ENCODE measurements at regions not wholly inside any gene's neighbourhood (a gene's known extent, or its start where the extent isn't known, plus 50 kb on each side); places are given as distances from the start of the nearest gene placed in this dataset.

DNA sequence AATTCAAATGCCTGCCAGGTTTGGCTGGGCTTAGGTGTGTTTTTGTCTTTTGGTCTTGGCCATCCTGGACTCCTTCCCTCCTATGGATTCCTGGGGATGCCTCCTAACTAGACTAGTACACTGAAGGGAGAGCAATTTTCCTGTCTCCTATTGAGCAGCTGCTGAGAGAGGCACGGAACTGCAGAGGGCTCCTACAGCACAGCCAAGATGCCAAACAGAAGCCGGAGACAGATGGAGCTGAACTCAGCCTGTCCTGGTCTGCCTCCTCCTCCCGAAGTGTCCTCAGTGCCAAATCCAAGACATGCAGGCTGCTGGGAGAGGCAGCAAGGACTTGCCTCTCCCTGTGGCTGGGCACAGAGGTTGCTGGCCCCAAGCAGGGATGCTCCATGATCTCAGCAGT lies 256.6 kb upstream of the PROK2 start:
- DNase-seq (no peak), ATAC-seq (no peak)
- H3K9me3 ChIP-seq, result no peaks in the 10 kb centered on the region
- TF ChIP-seq, protein P1, sequence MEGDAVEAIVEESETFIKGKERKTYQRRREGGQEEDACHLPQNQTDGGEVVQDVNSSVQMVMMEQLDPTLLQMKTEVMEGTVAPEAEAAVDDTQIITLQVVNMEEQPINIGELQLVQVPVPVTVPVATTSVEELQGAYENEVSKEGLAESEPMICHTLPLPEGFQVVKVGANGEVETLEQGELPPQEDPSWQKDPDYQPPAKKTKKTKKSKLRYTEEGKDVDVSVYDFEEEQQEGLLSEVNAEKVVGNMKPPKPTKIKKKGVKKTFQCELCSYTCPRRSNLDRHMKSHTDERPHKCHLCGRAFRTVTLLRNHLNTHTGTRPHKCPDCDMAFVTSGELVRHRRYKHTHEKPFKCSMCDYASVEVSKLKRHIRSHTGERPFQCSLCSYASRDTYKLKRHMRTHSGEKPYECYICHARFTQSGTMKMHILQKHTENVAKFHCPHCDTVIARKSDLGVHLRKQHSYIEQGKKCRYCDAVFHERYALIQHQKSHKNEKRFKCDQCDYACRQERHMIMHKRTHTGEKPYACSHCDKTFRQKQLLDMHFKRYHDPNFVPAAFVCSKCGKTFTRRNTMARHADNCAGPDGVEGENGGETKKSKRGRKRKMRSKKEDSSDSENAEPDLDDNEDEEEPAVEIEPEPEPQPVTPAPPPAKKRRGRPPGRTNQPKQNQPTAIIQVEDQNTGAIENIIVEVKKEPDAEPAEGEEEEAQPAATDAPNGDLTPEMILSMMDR (IDR thresholded peaks at IDR 0.05 in 4 of 5, conservative IDR thresholded peaks at IDR 0.05 in 1 of 5), result no peak
- no peak for TF ChIP-seq POLR2A (IDR thresholded peaks at IDR 0.05)
- H3K4me1 ChIP-seq, result no peaks in the 10 kb centered on the region
- H3K4me3 ChIP-seq, result no peak overlapping the region
- intact Hi-C loops (cut with DNase I; ENCODE audit: low total_unique reads), result no loop called here
- H3K36me3 ChIP-seq, result no peaks in the 10 kb centered on the region
- H3K27ac ChIP-seq, result no peak overlapping the region
- in situ Hi-C loops (cut with MboI; ENCODE audit: low sequenced_read_pairs in 4 of 4), result no loop called here
- H3K27me3 ChIP-seq, result no peaks in the 10 kb centered on the region

DNA sequence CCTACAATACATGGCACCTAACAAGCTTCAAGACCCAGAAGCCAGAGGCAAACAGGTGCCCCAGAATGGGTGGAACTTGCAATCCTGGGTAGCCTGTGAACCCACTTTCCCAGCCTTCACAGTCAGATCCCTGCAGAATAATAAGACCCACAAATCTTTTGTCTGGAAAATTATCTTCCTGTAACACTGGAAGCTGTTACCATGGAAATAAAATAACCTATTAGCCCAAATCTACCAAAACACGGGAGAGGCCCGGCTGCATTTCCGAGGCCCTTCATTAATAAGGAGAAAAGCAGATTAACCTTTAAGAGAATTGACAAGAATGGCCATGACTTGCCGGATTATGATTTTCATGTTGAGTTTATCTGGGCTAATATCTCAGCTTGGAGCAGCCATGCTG lies 256.1 kb upstream of the PROK2 start:
- Histone ChIP-seq H3K27ac (no peak overlapping the region), H3K4me3 (no peak overlapping the region), H3K9me3 (no peaks in the 10 kb centered on the region), H3K27me3 (no peaks in the 10 kb centered on the region), H3K36me3 (no peaks in the 10 kb centered on the region), H3K4me1 (no peaks in the 10 kb centered on the region)
- DNase-seq (no peak), ATAC-seq (no peak)
- in situ Hi-C loops (cut with MboI; ENCODE audit: low sequenced_read_pairs in 4 of 4), result no loop called here
- no peak for TF ChIP-seq POLR2A (IDR thresholded peaks at IDR 0.05)
- TF ChIP-seq, protein P1 (IDR thresholded peaks at IDR 0.05 in 4 of 5, conservative IDR thresholded peaks at IDR 0.05 in 1 of 5), result no peak
- intact Hi-C loops (cut with DNase I; ENCODE audit: low total_unique reads), result no loop called here

DNA sequence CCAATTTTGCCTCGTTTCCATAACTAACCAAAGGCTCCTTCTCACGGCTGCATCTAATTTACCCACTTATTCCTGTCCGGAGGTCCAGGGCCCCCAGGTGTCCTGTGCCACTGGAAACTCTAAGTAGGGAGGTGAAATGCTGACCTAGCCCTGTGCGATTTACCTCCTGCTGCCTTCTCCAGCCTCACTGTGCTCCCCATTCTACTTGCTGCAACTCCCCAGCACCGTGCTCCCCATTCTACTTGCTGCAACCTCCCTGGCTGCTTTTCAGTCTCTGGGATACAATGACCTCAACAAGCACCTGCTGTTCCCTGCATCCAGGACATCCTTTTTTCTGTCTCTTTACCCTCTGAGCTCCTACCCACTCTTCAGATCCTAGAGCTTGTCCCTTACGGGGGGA lies 254.7 kb upstream of the PROK2 start:
- H3K4me3 ChIP-seq, result no peak overlapping the region
- H3K9me3 ChIP-seq, result no peaks in the 10 kb centered on the region
- H3K36me3 ChIP-seq, result no peaks in the 10 kb centered on the region
- ATAC-seq (no peak), DNase-seq (no peak)
- in situ Hi-C loops (cut with MboI; ENCODE audit: low sequenced_read_pairs in 4 of 4) (no loop called here), intact Hi-C loops (cut with DNase I; ENCODE audit: low total_unique reads) (no loop called here)
- no peaks in the 10 kb centered on the region for H3K27me3 ChIP-seq
- no peak overlapping the region for H3K27ac ChIP-seq
- H3K4me1 ChIP-seq, result no peaks in the 10 kb centered on the region
- TF ChIP-seq, protein P1 (IDR thresholded peaks at IDR 0.05 in 4 of 5, conservative IDR thresholded peaks at IDR 0.05 in 1 of 5), result no peak
- no peak for TF ChIP-seq POLR2A (IDR thresholded peaks at IDR 0.05)

DNA sequence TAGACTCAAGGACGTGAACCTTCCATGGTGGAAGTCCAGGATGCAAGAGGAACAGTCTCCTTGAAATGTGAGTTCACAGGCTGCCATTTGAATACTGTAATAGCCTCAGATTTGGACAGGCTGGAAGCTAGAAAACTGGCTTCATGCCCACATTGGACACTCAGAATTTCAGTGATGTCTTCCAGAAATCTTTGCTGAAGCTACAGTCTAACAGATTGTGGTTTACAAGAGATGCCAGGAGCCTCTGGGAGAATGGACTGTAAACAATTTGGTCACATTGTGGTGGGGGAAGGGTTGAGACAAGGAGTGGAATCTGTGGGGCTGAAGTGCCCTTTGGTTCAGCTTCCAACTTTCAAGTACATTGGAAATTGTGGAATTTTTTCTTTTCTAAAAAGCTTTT lies 252.0 kb upstream of the PROK2 start:
- H3K27me3 ChIP-seq, result no peaks in the 10 kb centered on the region
- no peak for TF ChIP-seq POLR2A (IDR thresholded peaks at IDR 0.05)
- TF ChIP-seq, protein P1 (IDR thresholded peaks at IDR 0.05 in 4 of 5, conservative IDR thresholded peaks at IDR 0.05 in 1 of 5), result no peak
- ATAC-seq (no peak), DNase-seq (no peak)
- H3K4me1 ChIP-seq, result no peaks in the 10 kb centered on the region
- H3K27ac ChIP-seq, result no peak overlapping the region
- H3K36me3 ChIP-seq, result no peaks in the 10 kb centered on the region
- H3K4me3 ChIP-seq, result no peak overlapping the region
- in situ Hi-C loops (cut with MboI; ENCODE audit: low sequenced_read_pairs in 4 of 4) (no loop called here), intact Hi-C loops (cut with DNase I; ENCODE audit: low total_unique reads) (no loop called here)
- H3K9me3 ChIP-seq, result no peaks in the 10 kb centered on the region

DNA sequence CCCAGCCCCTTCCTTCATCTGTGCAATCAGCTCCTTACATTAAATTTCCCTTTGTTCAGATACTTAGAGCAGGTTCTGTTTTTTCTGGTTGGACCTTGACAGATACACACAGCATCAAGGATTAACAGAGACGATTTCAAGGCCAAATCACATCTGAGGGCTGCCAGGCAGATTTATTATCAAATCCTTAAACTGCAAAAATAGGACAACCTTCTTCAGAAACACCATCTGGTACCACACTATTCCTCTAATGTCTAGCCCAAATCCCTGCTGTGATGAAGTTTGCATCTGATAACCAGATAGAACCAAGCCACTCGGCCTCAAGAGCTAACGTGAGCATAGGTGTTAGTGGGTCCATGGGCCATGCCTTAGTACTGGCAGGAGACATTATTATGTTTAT lies 250.7 kb upstream of the PROK2 start:
- no peaks in the 10 kb centered on the region for H3K4me1 ChIP-seq
- no peak overlapping the region for H3K4me3 ChIP-seq
- intact Hi-C loops (cut with DNase I; ENCODE audit: low total_unique reads) (no loop called here), in situ Hi-C loops (cut with MboI; ENCODE audit: low sequenced_read_pairs in 4 of 4) (no loop called here)
- ATAC-seq (no peak), DNase-seq (no peak)
- H3K36me3 ChIP-seq, result no peaks in the 10 kb centered on the region
- no peak overlapping the region for H3K27ac ChIP-seq
- TF ChIP-seq, protein P1 (IDR thresholded peaks at IDR 0.05 in 4 of 5, conservative IDR thresholded peaks at IDR 0.05 in 1 of 5), result no peak
- TF ChIP-seq POLR2A (IDR thresholded peaks at IDR 0.05), result no peak
- H3K9me3 ChIP-seq, result no peaks in the 10 kb centered on the region
- H3K27me3 ChIP-seq, result no peaks in the 10 kb centered on the region

All from gastrocnemius medialis (tissue), 4 donors.